HL-60 (cell line): ENCODE measurements at regions not wholly inside any gene's neighbourhood (a gene's known extent, or its start where the extent isn't known, plus 50 kb on each side); places are given as distances from the start of the nearest gene placed in this dataset.

Experiments
- DNase-seq, 2 experiments: peaks; one replicate each; pipeline ENCODE4 v3.0.0-alpha.2; 2010 to 2020; ENCODE audit warnings: low read depth in 1 of 2, low spot score in 1 of 2
- H3K27ac ChIP-seq: fragments of 250-450 bp; sonication (Bioruptor Pico); replicated peaks from 2 replicates; pipeline ENCODE4 v1.5.1; 2020; ENCODE audit warnings: mild to moderate bottlenecking, moderate library complexity
- H3K27me3 ChIP-seq: fragments of 250-450 bp; sonication (Bioruptor Pico); 2 replicates; pipeline ENCODE4 v1.5.1; 2021; ENCODE audit warnings: mild to moderate bottlenecking, moderate library complexity; ENCODE audit not compliant: insufficient read depth, poor library complexity, severe bottlenecking
- H3K4me3 ChIP-seq: replicated peaks from 2 replicates; pipeline ENCODE4 v1.5.1; 2011; ENCODE audit warnings: mild to moderate bottlenecking, control low read depth, low read length; ENCODE audit not compliant: insufficient read depth
- GABPA ChIP-seq: IDR thresholded peaks from 2 replicates; pipeline ENCODE4 v1.6.1; 2012; ENCODE audit warnings: low read depth
- POLR2AphosphoS5 ChIP-seq: IDR thresholded peaks from 2 replicates; pipeline ENCODE4 v1.6.1; 2012; ENCODE audit warnings: low read depth
- SPI1 ChIP-seq: IDR thresholded peaks from 2 replicates; pipeline ENCODE4 v1.6.1; 2012; ENCODE audit warnings: low read depth, mild to moderate bottlenecking, borderline replicate concordance
- TF ChIP-seq, protein P1 (sequence below): IDR thresholded peaks from 2 replicates; pipeline ENCODE4 v1.6.1; 2012; ENCODE audit warnings: low read depth; ENCODE audit not compliant: insufficient replicate concordance
- TF ChIP-seq, protein P2 (sequence below): IDR thresholded peaks from one replicate; pipeline ENCODE4 v1.5.1; 2011; ENCODE audit warnings: low read length, control low read depth, inconsistent platforms; ENCODE audit not compliant: insufficient read depth

GRCh38 chr1:67517046-67517445 lies 86.8 kb upstream of the SERBP1 start:
- Histone ChIP-seq H3K27ac (no peak overlapping the region), H3K27me3 (no peaks in the 10 kb centered on the region), H3K4me3 (no peak overlapping the region)
- TF ChIP-seq GABPA = no peak
- TF ChIP-seq POLR2AphosphoS5 = no peak
- no peak for TF ChIP-seq SPI1
- DNase-seq = no peak

- no peaks in the 10 kb centered on the region for H3K27me3 ChIP-seq
- no peak overlapping the region for H3K4me3 ChIP-seq
- no peak for DNase-seq
- no peak for TF ChIP-seq POLR2AphosphoS5
- TF ChIP-seq, protein P1, sequence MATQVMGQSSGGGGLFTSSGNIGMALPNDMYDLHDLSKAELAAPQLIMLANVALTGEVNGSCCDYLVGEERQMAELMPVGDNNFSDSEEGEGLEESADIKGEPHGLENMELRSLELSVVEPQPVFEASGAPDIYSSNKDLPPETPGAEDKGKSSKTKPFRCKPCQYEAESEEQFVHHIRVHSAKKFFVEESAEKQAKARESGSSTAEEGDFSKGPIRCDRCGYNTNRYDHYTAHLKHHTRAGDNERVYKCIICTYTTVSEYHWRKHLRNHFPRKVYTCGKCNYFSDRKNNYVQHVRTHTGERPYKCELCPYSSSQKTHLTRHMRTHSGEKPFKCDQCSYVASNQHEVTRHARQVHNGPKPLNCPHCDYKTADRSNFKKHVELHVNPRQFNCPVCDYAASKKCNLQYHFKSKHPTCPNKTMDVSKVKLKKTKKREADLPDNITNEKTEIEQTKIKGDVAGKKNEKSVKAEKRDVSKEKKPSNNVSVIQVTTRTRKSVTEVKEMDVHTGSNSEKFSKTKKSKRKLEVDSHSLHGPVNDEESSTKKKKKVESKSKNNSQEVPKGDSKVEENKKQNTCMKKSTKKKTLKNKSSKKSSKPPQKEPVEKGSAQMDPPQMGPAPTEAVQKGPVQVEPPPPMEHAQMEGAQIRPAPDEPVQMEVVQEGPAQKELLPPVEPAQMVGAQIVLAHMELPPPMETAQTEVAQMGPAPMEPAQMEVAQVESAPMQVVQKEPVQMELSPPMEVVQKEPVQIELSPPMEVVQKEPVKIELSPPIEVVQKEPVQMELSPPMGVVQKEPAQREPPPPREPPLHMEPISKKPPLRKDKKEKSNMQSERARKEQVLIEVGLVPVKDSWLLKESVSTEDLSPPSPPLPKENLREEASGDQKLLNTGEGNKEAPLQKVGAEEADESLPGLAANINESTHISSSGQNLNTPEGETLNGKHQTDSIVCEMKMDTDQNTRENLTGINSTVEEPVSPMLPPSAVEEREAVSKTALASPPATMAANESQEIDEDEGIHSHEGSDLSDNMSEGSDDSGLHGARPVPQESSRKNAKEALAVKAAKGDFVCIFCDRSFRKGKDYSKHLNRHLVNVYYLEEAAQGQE = no peak
- TF ChIP-seq GABPA = no peak
- TF ChIP-seq, protein P2, sequence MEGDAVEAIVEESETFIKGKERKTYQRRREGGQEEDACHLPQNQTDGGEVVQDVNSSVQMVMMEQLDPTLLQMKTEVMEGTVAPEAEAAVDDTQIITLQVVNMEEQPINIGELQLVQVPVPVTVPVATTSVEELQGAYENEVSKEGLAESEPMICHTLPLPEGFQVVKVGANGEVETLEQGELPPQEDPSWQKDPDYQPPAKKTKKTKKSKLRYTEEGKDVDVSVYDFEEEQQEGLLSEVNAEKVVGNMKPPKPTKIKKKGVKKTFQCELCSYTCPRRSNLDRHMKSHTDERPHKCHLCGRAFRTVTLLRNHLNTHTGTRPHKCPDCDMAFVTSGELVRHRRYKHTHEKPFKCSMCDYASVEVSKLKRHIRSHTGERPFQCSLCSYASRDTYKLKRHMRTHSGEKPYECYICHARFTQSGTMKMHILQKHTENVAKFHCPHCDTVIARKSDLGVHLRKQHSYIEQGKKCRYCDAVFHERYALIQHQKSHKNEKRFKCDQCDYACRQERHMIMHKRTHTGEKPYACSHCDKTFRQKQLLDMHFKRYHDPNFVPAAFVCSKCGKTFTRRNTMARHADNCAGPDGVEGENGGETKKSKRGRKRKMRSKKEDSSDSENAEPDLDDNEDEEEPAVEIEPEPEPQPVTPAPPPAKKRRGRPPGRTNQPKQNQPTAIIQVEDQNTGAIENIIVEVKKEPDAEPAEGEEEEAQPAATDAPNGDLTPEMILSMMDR = no peak
- no peak for TF ChIP-seq SPI1
- no peak overlapping the region for H3K27ac ChIP-seq
Observed at GRCh38 chr1:67522001-67522441, 91.8 kb upstream of the SERBP1 start.

DNA sequence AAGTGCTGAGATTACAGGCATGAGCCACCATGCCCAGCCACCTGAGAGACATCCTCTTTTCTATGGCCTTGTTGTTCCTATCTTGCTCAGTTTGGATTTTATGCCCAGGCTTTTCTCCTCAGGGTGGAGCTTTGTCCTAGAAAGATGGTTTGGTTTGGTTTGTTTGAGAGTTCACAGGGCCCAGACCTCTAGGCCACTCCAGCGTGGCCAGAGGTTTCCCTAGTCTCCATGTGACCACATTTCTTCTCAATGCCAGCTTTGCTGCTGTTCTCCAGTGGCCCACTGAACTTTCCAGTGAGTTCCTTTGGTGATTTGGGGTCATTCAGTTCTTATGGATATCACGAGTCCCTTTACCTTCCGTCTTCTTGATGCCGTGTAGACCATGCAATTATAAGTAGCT lies 92.6 kb upstream of the SERBP1 start:
- Histone ChIP-seq H3K27me3 (no peaks in the 10 kb centered on the region), H3K4me3 (no peak overlapping the region), H3K27ac (no peak overlapping the region)
- no peak for DNase-seq
- TF ChIP-seq, protein P2 = no peak
- TF ChIP-seq SPI1 (no peak), POLR2AphosphoS5 (no peak), GABPA (no peak)
- TF ChIP-seq, protein P1 = no peak

DNA sequence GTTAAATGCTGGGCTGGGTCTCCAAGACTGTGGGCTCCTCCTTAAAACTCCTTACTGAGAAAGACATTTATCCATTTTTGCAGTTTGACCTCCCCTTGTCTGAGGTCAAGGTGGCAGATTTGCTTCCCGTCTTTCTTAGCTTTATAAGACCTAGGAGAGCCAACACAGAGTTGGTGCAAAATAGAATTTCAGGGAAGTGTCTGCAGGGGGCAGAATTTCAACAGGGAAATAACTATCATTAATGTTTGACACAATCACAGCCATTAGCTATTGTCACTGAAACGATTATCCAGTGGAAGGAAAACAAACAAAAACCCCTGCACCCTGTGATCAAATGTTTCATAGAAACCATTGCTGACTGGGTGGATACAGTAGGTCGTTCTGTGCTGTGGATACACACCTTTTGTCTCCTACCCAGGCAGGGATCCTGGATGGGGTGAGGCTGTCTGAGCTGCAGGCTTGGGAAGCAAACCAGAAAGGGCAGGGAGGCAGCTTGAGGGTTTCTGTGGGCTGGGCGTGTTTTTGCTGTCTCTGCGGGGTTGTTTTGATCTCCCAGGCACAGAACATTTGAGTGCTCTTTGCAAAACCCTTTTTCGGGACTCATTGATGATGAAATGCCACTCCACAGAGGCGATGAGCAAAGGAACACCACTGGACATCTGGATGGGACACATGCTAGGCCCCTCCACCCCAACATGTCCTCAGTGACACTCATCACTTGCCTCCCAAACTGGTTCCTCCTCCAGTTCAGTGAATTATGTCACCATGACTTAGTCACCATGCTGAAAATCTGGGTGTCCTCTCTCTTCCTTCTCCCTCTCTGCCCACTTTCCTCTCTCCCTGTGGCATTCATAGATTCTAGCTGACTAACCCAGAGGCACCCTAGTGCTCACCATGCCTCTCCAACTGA lies 94.2 kb upstream of the SERBP1 start:
- no peak for DNase-seq
- TF ChIP-seq POLR2AphosphoS5 (no peak), SPI1 (no peak), GABPA (no peak)
- TF ChIP-seq, protein P1 = no peak
- TF ChIP-seq, protein P2 = no peak
- Histone ChIP-seq H3K4me3 (no peak overlapping the region), H3K27me3 (peaks cover 4% of the 10 kb centered on the region), H3K27ac (no peak overlapping the region)
